ENCODE measurements at regions not wholly inside any gene's neighbourhood (a gene's known extent, or its start where the extent isn't known, plus 50 kb on each side); places are given as distances from the start of the nearest gene placed in this dataset.

DNA sequence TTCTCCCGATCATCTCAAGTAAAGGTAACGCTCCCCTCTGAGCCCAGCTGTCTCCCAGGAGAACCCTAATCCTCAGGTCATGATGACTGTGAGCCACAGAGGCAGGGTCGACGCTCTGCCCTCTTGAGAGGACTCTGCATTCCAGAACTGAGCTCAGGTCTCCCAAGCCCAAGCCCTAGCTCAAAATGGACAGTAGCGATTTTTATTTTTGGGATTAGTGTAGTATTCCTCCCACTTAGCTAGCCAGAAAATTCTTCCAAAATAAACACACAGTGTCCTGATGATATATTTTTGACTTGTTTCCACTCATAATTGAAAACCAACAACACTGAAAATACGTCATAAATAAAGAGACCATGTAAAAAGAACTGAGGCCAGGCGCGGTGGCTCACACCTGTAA is 462.0 kb upstream of the MGMT start:
- H4K20me1 ChIP-seq (ENCODE audit: insufficient read depth, low read length) = no peaks in the 10 kb centered on the region
- no peaks in the 10 kb centered on the region for H3K9me3 ChIP-seq (ENCODE audit: low read length)
- no peaks in the 10 kb centered on the region for H3K4me1 ChIP-seq (ENCODE audit: insufficient read depth, low read length, severe bottlenecking)
- H3K4me2 ChIP-seq (ENCODE audit: low read length) = no peak overlapping the region
- no peak overlapping the region for H3K9ac ChIP-seq (ENCODE audit: low read length)
- H3K9me2 ChIP-seq (ENCODE audit: low read depth, low read length) = no peaks in the 10 kb centered on the region
- TF ChIP-seq, protein P1, sequence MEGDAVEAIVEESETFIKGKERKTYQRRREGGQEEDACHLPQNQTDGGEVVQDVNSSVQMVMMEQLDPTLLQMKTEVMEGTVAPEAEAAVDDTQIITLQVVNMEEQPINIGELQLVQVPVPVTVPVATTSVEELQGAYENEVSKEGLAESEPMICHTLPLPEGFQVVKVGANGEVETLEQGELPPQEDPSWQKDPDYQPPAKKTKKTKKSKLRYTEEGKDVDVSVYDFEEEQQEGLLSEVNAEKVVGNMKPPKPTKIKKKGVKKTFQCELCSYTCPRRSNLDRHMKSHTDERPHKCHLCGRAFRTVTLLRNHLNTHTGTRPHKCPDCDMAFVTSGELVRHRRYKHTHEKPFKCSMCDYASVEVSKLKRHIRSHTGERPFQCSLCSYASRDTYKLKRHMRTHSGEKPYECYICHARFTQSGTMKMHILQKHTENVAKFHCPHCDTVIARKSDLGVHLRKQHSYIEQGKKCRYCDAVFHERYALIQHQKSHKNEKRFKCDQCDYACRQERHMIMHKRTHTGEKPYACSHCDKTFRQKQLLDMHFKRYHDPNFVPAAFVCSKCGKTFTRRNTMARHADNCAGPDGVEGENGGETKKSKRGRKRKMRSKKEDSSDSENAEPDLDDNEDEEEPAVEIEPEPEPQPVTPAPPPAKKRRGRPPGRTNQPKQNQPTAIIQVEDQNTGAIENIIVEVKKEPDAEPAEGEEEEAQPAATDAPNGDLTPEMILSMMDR (IDR thresholded peaks at IDR 0.05; ENCODE audit: low read length) = no peak
- no peaks in the 10 kb centered on the region for H3K27me3 ChIP-seq (ENCODE audit: insufficient read depth, low read length)
- H3K36me3 ChIP-seq (ENCODE audit: insufficient read depth, low read length) = no peaks in the 10 kb centered on the region
- H3F3A ChIP-seq (ENCODE audit: insufficient read depth, low read length) = no peaks in the 10 kb centered on the region
- H2AFZ ChIP-seq (ENCODE audit: low read length) = no peak overlapping the region
- no peaks in the 10 kb centered on the region for H3K79me2 ChIP-seq (ENCODE audit: insufficient read depth, low read length)
- no peak overlapping the region for H3K4me3 ChIP-seq (ENCODE audit: low read depth, low read length, poor library complexity, severe bottlenecking)
- H3K27ac ChIP-seq (ENCODE audit: low read depth, low read length, poor library complexity, severe bottlenecking) = no peak overlapping the region

DNA sequence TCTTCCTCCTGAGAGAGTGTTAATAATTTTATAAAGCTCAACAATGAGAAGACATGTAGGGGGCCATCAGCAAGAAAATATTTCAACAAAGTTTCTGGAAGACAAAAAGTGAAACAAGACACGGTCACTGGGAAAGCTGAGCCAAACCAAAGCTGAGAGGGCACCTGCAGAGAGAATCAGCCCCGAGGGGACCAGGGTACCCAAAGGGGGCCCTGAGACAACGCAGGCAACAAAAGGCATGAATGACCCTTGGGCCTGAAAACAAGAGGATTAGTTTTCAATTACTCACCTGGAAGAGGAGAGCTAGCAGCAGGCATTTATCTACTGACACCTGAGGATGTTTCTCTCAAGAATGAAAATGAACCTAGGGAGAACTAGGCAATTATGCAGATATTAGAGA is 461.2 kb upstream of the MGMT start:
- no peaks in the 10 kb centered on the region for H3K79me2 ChIP-seq (ENCODE audit: insufficient read depth, low read length)
- H3K27ac ChIP-seq (ENCODE audit: low read depth, low read length, poor library complexity, severe bottlenecking) = no peak overlapping the region
- H3K9ac ChIP-seq (ENCODE audit: low read length) = no peak overlapping the region
- H3K4me3 ChIP-seq (ENCODE audit: low read depth, low read length, poor library complexity, severe bottlenecking) = no peak overlapping the region
- no peaks in the 10 kb centered on the region for H3K9me2 ChIP-seq (ENCODE audit: low read depth, low read length)
- H3K4me2 ChIP-seq (ENCODE audit: low read length) = no peak overlapping the region
- H3K9me3 ChIP-seq (ENCODE audit: low read length) = no peaks in the 10 kb centered on the region
- no peak for TF ChIP-seq EZH2 (IDR thresholded peaks at IDR 0.05; ENCODE audit: borderline replicate concordance, low read length)
- TF ChIP-seq, protein P1 (IDR thresholded peaks at IDR 0.05; ENCODE audit: low read length) = no peak
- no peaks in the 10 kb centered on the region for H4K20me1 ChIP-seq (ENCODE audit: insufficient read depth, low read length)
- no peaks in the 10 kb centered on the region for H3F3A ChIP-seq (ENCODE audit: insufficient read depth, low read length)
- H3K27me3 ChIP-seq (ENCODE audit: insufficient read depth, low read length) = no peaks in the 10 kb centered on the region
- H2AFZ ChIP-seq (ENCODE audit: low read length) = no peak overlapping the region
- no peaks in the 10 kb centered on the region for H3K36me3 ChIP-seq (ENCODE audit: insufficient read depth, low read length)
- no peaks in the 10 kb centered on the region for H3K4me1 ChIP-seq (ENCODE audit: insufficient read depth, low read length, severe bottlenecking)

DNA sequence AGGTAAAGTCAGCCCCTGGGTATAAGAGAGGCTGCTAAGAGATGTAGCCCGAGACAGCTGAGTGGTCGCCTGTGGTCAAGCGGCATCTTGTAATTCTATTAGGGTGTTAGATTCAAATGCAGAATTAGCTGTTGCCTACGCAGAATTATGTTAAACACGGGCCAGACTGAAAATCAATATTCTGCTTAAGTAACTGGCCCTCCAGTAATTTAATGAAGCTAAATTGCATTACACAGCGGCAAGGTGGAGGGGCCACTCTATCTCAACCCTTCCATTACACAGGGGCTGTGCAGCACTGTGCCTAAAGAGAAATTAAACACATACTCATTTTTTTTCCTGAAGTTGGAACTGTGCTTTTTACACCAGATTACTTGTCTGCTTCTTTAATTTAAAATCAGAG is 448.5 kb upstream of the MGMT start:
- no peaks in the 10 kb centered on the region for H3F3A ChIP-seq (ENCODE audit: insufficient read depth, low read length)
- no peaks in the 10 kb centered on the region for H3K9me2 ChIP-seq (ENCODE audit: low read depth, low read length)
- no peaks in the 10 kb centered on the region for H3K27me3 ChIP-seq (ENCODE audit: insufficient read depth, low read length)
- no peaks in the 10 kb centered on the region for H3K79me2 ChIP-seq (ENCODE audit: insufficient read depth, low read length)
- no peak overlapping the region for H3K4me3 ChIP-seq (ENCODE audit: low read depth, low read length, poor library complexity, severe bottlenecking)
- no peak for TF ChIP-seq EZH2 (IDR thresholded peaks at IDR 0.05; ENCODE audit: borderline replicate concordance, low read length)
- H3K27ac ChIP-seq (ENCODE audit: low read depth, low read length, poor library complexity, severe bottlenecking) = no peak overlapping the region
- H2AFZ ChIP-seq (ENCODE audit: low read length) = no peak overlapping the region
- H3K9me3 ChIP-seq (ENCODE audit: low read length) = no peaks in the 10 kb centered on the region
- no peak overlapping the region for H3K9ac ChIP-seq (ENCODE audit: low read length)
- H3K4me1 ChIP-seq (ENCODE audit: insufficient read depth, low read length, severe bottlenecking) = no peaks in the 10 kb centered on the region
- no peak overlapping the region for H3K4me2 ChIP-seq (ENCODE audit: low read length)
- no peaks in the 10 kb centered on the region for H3K36me3 ChIP-seq (ENCODE audit: insufficient read depth, low read length)
- H4K20me1 ChIP-seq (ENCODE audit: insufficient read depth, low read length) = no peaks in the 10 kb centered on the region

DNA sequence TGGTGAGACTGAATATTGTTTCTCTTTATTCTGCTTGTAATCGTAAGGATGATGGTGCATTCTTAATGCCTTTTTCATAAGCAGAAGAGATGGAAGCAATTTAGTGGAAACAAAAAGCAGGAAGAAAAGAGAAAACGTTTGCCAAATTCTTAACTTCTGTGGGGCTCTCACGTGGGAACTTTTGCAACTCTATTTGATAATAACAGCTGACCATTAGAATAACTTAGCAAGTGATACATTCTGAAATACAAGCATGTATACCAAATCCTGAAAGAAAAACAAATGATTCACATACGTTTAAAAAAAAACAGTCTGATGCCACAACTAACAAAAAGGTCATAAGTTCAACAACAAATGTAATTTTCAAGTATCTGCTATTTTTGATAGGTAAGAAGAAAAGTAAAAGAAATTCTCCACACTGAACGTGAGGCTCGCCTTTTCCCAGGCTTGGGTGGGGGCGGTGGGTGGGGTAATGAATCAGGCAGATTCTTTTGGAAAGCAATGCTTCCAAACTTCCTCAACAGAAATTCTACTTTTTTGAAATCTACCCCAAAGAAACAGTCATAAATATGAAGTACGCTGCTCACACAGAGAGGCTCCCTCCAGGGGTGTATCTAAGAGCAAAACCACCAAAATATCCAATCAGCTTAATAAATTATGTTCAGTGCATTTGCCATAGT is 446.2 kb upstream of the MGMT start:
- TF ChIP-seq EZH2 (IDR thresholded peaks at IDR 0.05; ENCODE audit: borderline replicate concordance, low read length) = no peak
- TF ChIP-seq, protein P1 (IDR thresholded peaks at IDR 0.05; ENCODE audit: low read length) = no peak
- Histone ChIP-seq H3K79me2 (ENCODE audit: insufficient read depth, low read length) (no peaks in the 10 kb centered on the region), H3K9me2 (ENCODE audit: low read depth, low read length) (no peaks in the 10 kb centered on the region), H3K4me2 (ENCODE audit: low read length) (no peak overlapping the region), H3K36me3 (ENCODE audit: insufficient read depth, low read length) (no peaks in the 10 kb centered on the region), H3F3A (ENCODE audit: insufficient read depth, low read length) (no peaks in the 10 kb centered on the region), H2AFZ (ENCODE audit: low read length) (no peak overlapping the region), H3K9me3 (ENCODE audit: low read length) (no peaks in the 10 kb centered on the region), H3K4me1 (ENCODE audit: insufficient read depth, low read length, severe bottlenecking) (no peaks in the 10 kb centered on the region), H4K20me1 (ENCODE audit: insufficient read depth, low read length) (no peaks in the 10 kb centered on the region), H3K9ac (ENCODE audit: low read length) (no peak overlapping the region), H3K27ac (ENCODE audit: low read depth, low read length, poor library complexity, severe bottlenecking) (no peak overlapping the region), H3K4me3 (ENCODE audit: low read depth, low read length, poor library complexity, severe bottlenecking) (no peak overlapping the region), H3K27me3 (ENCODE audit: insufficient read depth, low read length) (no peaks in the 10 kb centered on the region)
